ENCODE measurements at regions not wholly inside any gene's neighbourhood (a gene's known extent, or its start where the extent isn't known, plus 50 kb on each side); places are given as distances from the start of the nearest gene placed in this dataset.

GRCh38 chr16:25625620-25626019, 66.1 kb upstream of the HS3ST4 start:
- Histone ChIP-seq H3K23ac (ENCODE audit: insufficient read length) (no peak overlapping the region), H3K23me2 (ENCODE audit: low read depth, low read length) (no peaks in the 10 kb centered on the region), H3K4me3 (ENCODE audit: extremely low read depth in 1 of 4, insufficient read depth in 2 of 4, low read depth in 3 of 4, low read length in 4 of 4) (no peak overlapping the region), H3K56ac (replicated peaks; ENCODE audit: insufficient read length, low read depth, low read length) (no peak overlapping the region), H4K20me1 (replicated peaks in 1 of 2; ENCODE audit: control insufficient read depth in 1 of 2, insufficient read depth in 2 of 2, low read length in 2 of 2) (no peaks in the 10 kb centered on the region), H2AFZ (ENCODE audit: low read length) (peak overlapping the region; percentile 80), H2BK5ac (ENCODE audit: low read depth, low read length) (no peak overlapping the region; the same call in 1 of the 2 replicates), H3K9ac (replicated peaks in 1 of 4; ENCODE audit: extremely low read depth in 1 of 4, low read depth in 3 of 4, low read length in 3 of 4) (no peak overlapping the region), H3K9me3 (ENCODE audit: insufficient read depth in 2 of 2, low read depth in 1 of 2, low read length in 1 of 2) (0 out of 4 replicates have a peak, but pooled peaks cover 0 to 4% of the 10 kb centered on the region in 2 experiments), H4K91ac (replicated peaks; ENCODE audit: insufficient read length, low read length) (no peak overlapping the region), H2BK15ac (ENCODE audit: low read length) (no peak overlapping the region), H3K27me3 (replicated peaks in 1 of 4; ENCODE audit: control insufficient read depth in 3 of 4, extremely low read depth in 1 of 4, insufficient read depth in 3 of 4, low read length in 3 of 4) (no peaks in the 10 kb centered on the region), H2AK5ac (ENCODE audit: low read depth, low read length) (no peak overlapping the region), H4K5ac (ENCODE audit: insufficient read length, low read depth, low read length) (no peak overlapping the region), H3K18ac (ENCODE audit: extremely low read depth, low read length) (no peak overlapping the region), H3K4ac (replicated peaks; ENCODE audit: insufficient read length, low read depth, low read length) (no peak overlapping the region), H3K36me3 (ENCODE audit: control insufficient read depth in 2 of 4, insufficient read depth in 4 of 4, low read length in 3 of 4) (no peaks in the 10 kb centered on the region), H3K4me2 (ENCODE audit: insufficient read depth in 1 of 2, low read depth in 2 of 2, low read length in 2 of 2) (no peak overlapping the region), H3K79me1 (ENCODE audit: low read depth, low read length) (no peaks in the 10 kb centered on the region), H3K27ac (ENCODE audit: low read depth, low read length) (no peak overlapping the region; the same call in 1 of the 2 replicates), H4K8ac (ENCODE audit: extremely low read depth, insufficient read depth, low read length) (no peak overlapping the region), H3K79me2 (ENCODE audit: control insufficient read depth in 1 of 2, insufficient read depth in 2 of 2, low read length in 2 of 2) (no peaks in the 10 kb centered on the region), H2BK12ac (ENCODE audit: low read depth, low read length) (no peak overlapping the region; the same call in 1 of the 2 replicates), H2BK120ac (replicated peaks; ENCODE audit: low read depth, low read length) (no peak overlapping the region), H3K14ac (ENCODE audit: insufficient read length) (no peak overlapping the region), H2BK20ac (ENCODE audit: low read length) (no peak overlapping the region), H3K4me1 (replicated peaks in 1 of 4; ENCODE audit: control insufficient read depth in 3 of 4, insufficient read depth in 4 of 4, low read length in 3 of 4) (peaks cover 0 to 3% (median 0%) of the 10 kb centered on the region in 4 experiments; a peak in 1 of 7 replicates)
- TF ChIP-seq JUN (IDR thresholded peaks at IDR 0.05; ENCODE audit: low read depth, low read length) (no peak), BRCA1 (IDR thresholded peaks at IDR 0.05; ENCODE audit: low read depth, low read length) (no peak), PHF8 (conservative IDR thresholded peaks at IDR 0.05; ENCODE audit: low read depth, low read length) (no peak), BCL11A (IDR thresholded peaks at IDR 0.05; ENCODE audit: low read depth in 2 of 2, low read length in 2 of 2) (no peak), CREB1 (IDR thresholded peaks at IDR 0.05) (no peak), CHD1 (IDR thresholded peaks at IDR 0.05; ENCODE audit: low read depth, low read length) (no peak), POU5F1 (IDR thresholded peaks at IDR 0.05; ENCODE audit: low read depth, low read length) (no peak), TBP (IDR thresholded peaks at IDR 0.05; ENCODE audit: low read depth, low read length) (no peak), GTF2F1 (IDR thresholded peaks at IDR 0.05; ENCODE audit: borderline replicate concordance, low read depth, low read length) (no peak), KDM1A (IDR thresholded peaks at IDR 0.05; ENCODE audit: borderline replicate concordance, low read length) (no peak), CEBPB (IDR thresholded peaks at IDR 0.05; ENCODE audit: low read depth, low read length) (no peak), EP300 (IDR thresholded peaks at IDR 0.05; ENCODE audit: borderline replicate concordance in 1 of 2, low read depth in 2 of 2, low read length in 2 of 2) (no peak), RXRA (IDR thresholded peaks at IDR 0.05; ENCODE audit: insufficient read depth, low read depth, low read length) (no peak), ASH2L (IDR thresholded peaks at IDR 0.05; ENCODE audit: low read length) (no peak), RFX5 (IDR thresholded peaks at IDR 0.05; ENCODE audit: borderline replicate concordance, low read depth, low read length) (no peak)
- CTCF ChIA-PET (ENCODE audit: partially characterized antibody): interaction anchor here (2.3 kb wide), 1 partner anchor 12 kb away, joined by 8 read pairs; no protein-coding TSS in a partner anchor
- FAIRE-seq: no peak
- WGBS, 2 experiments (ENCODE audit: extremely low coverage in 1 of 2, insufficient coverage in 1 of 2, insufficient read length in 1 of 2, insufficient replicate concordance in 2 of 2, low coverage in 1 of 2, low lambda C conversion rate in 2 of 2, missing lambda C conversion rate in 1 of 2): 81% methylated on average over 2 of the region's 2 CpGs; no CpG with 5 or more reads in 1 of the 2 experiments
- no peak for DNase-seq (ENCODE audit: low read depth in 1 of 2, low spot score in 2 of 2)
- POLR2A ChIA-PET (ENCODE audit: partially characterized antibody): no interaction called here

Measured in H1 (cell line).